ENCODE measurements at regions not wholly inside any gene's neighbourhood (a gene's known extent, or its start where the extent isn't known, plus 50 kb on each side); places are given as distances from the start of the nearest gene placed in this dataset.

DNA sequence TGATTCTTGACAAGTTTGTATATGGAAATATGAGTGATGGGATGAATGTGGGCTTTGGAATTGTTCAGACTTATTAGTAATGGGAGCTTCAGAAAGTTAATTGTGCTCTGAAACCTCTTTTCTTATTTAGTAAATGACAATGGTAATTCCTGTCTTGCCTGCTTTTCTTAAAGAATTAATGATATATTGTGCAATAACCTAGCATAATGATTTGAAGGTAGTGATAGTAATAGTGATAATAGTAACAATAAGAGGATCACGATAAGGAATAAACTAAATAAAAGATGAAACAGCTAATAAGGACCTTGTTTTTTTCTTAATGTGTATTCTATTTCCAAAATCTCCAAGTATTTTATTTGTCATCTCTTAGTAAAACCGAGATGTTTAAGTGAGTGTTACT lies 245.0 kb upstream of the CPHXL start:
- H3K27ac ChIP-seq (ENCODE audit: extremely low read length, insufficient read depth, low read length): no peak overlapping the region
- no peak overlapping the region for H3K9ac ChIP-seq (ENCODE audit: insufficient read depth, low read depth, low read length)
- H3K9me3 ChIP-seq (ENCODE audit: low read length): no peaks in the 10 kb centered on the region
- CTCF ChIA-PET (ENCODE audit: low intra/inter-chr PET ratio, low total read pairs): no interaction called here
- intact Hi-C loops (cut with micrococcal nuclease; ENCODE audit: unreplicated experiment): no loop called here
- no peaks in the 10 kb centered on the region for H3K4me1 ChIP-seq (ENCODE audit: insufficient read depth, low read length)
- H3K27me3 ChIP-seq (ENCODE audit: control insufficient read depth in 1 of 2, insufficient read depth in 2 of 2, low read length in 2 of 2): no peaks in the 10 kb centered on the region
- FAIRE-seq (peak; percentile 8), ATAC-seq (no peak), DNase-seq (ENCODE audit: low spot score) (no peak)
- in situ Hi-C loops (cut with HindIII; ENCODE audit: extremely low pct_ligation_motif_present, low pct_unique_long_range_greater_than_20kb): no loop called here
- H3K4me3 ChIP-seq (replicated peaks in 1 of 3; ENCODE audit: insufficient read depth in 1 of 3, low read depth in 2 of 3, low read length in 3 of 3): no peak overlapping the region
- H3K36me3 ChIP-seq (replicated peaks in 1 of 2; ENCODE audit: control insufficient read depth in 1 of 2, insufficient read depth in 2 of 2, low read length in 2 of 2): no peaks in the 10 kb centered on the region
- no peak overlapping the region for H3K4me2 ChIP-seq (ENCODE audit: low read depth, low read length)
- no TSS peak for BruUV-seq (replicated peaks)
- no peaks in the 10 kb centered on the region for H4K20me1 ChIP-seq (ENCODE audit: insufficient read depth, low read length)
- peak; percentile 66 for TF ChIP-seq CEBPB (IDR thresholded peaks at IDR 0.05; ENCODE audit: borderline replicate concordance, low read depth, low read length)
- TF ChIP-seq FOXO1 (CRISPR knock-in tag; IDR thresholded peaks at IDR 0.05): no peak
- POLR2A ChIA-PET: no interaction called here
- WGBS (ENCODE audit: low lambda C conversion rate): under 1% methylated on average over 2 of the region's 2 CpGs
- no peaks in the 10 kb centered on the region for H3K79me2 ChIP-seq (ENCODE audit: insufficient read depth, low read length)
- H2AFZ ChIP-seq (ENCODE audit: low read length): no peak overlapping the region

DNA sequence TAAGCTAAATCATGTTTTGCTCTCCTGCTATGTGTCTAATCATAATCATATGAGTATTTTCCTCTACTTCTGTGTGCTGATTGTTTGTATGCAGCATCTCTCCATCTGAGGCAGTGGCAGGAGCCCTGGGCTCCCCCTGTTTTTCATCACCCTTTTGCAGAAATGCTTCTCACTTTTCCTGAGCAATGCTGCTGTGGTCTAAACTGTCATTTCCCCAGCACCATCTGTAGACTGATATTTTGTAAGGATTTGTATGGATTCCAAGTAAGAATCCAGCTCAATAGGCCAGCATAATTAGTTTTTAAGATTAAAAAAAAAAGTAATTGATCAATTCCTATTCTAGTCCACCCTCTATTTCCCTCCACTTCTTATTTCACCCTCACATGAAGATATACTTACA lies 257.0 kb upstream of the CPHXL start:
- DNase-seq (ENCODE audit: low spot score) (no peak), FAIRE-seq (no peak), ATAC-seq (no peak)
- no peaks in the 10 kb centered on the region for H3K79me2 ChIP-seq (ENCODE audit: insufficient read depth, low read length)
- H3K9ac ChIP-seq (ENCODE audit: insufficient read depth, low read depth, low read length): no peak overlapping the region
- BruUV-seq (replicated peaks): no TSS peak
- no peaks in the 10 kb centered on the region for H3K9me3 ChIP-seq (ENCODE audit: low read length)
- in situ Hi-C loops (cut with HindIII; ENCODE audit: extremely low pct_ligation_motif_present, low pct_unique_long_range_greater_than_20kb): no loop called here
- no peak overlapping the region for H3K4me3 ChIP-seq (replicated peaks in 1 of 3; ENCODE audit: insufficient read depth in 1 of 3, low read depth in 2 of 3, low read length in 3 of 3)
- H3K4me2 ChIP-seq (ENCODE audit: low read depth, low read length): no peak overlapping the region
- intact Hi-C loops (cut with micrococcal nuclease; ENCODE audit: unreplicated experiment): no loop called here
- H3K4me1 ChIP-seq (ENCODE audit: insufficient read depth, low read length): no peaks in the 10 kb centered on the region
- no peaks in the 10 kb centered on the region for H3K27me3 ChIP-seq (ENCODE audit: control insufficient read depth in 1 of 2, insufficient read depth in 2 of 2, low read length in 2 of 2)
- no peaks in the 10 kb centered on the region for H4K20me1 ChIP-seq (ENCODE audit: insufficient read depth, low read length)
- ChIA-PET POLR2A (no interaction called here), CTCF (ENCODE audit: low intra/inter-chr PET ratio, low total read pairs) (no interaction called here)
- no peaks in the 10 kb centered on the region for H3K36me3 ChIP-seq (replicated peaks in 1 of 2; ENCODE audit: control insufficient read depth in 1 of 2, insufficient read depth in 2 of 2, low read length in 2 of 2)
- no peak overlapping the region for H2AFZ ChIP-seq (ENCODE audit: low read length)
- H3K27ac ChIP-seq (ENCODE audit: extremely low read length, insufficient read depth, low read length): no peak overlapping the region
- TF ChIP-seq MLLT10 (CRISPR knock-in tag; IDR thresholded peaks at IDR 0.05): no peak
- no peak for TF ChIP-seq ZNF432 (CRISPR knock-in tag; IDR thresholded peaks at IDR 0.05; ENCODE audit: borderline replicate concordance)
- no peak for TF ChIP-seq MTF2 (CRISPR knock-in tag; IDR thresholded peaks at IDR 0.05; ENCODE audit: borderline replicate concordance)
- no peak for TF ChIP-seq GTF3A (CRISPR knock-in tag; conservative IDR thresholded peaks at IDR 0.05)
- TF ChIP-seq ZNF660 (CRISPR knock-in tag; IDR thresholded peaks at IDR 0.05; ENCODE audit: borderline replicate concordance, low read depth): no peak
- no peak for TF ChIP-seq FOXA3 (CRISPR knock-in tag; IDR thresholded peaks at IDR 0.05)
- TF ChIP-seq PTBP1 (IDR thresholded peaks at IDR 0.05; ENCODE audit: low read depth, low read length, poor library complexity, severe bottlenecking): no peak
- TF ChIP-seq, protein P1, sequence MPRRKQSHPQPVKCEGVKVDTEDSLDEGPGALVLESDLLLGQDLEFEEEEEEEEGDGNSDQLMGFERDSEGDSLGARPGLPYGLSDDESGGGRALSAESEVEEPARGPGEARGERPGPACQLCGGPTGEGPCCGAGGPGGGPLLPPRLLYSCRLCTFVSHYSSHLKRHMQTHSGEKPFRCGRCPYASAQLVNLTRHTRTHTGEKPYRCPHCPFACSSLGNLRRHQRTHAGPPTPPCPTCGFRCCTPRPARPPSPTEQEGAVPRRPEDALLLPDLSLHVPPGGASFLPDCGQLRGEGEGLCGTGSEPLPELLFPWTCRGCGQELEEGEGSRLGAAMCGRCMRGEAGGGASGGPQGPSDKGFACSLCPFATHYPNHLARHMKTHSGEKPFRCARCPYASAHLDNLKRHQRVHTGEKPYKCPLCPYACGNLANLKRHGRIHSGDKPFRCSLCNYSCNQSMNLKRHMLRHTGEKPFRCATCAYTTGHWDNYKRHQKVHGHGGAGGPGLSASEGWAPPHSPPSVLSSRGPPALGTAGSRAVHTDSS (CRISPR knock-in tag; conservative IDR thresholded peaks at IDR 0.05): no peak
- no peak for TF ChIP-seq HNRNPK (IDR thresholded peaks at IDR 0.05; ENCODE audit: low read depth, low read length, poor library complexity, severe bottlenecking)
- TF ChIP-seq, protein P2, sequence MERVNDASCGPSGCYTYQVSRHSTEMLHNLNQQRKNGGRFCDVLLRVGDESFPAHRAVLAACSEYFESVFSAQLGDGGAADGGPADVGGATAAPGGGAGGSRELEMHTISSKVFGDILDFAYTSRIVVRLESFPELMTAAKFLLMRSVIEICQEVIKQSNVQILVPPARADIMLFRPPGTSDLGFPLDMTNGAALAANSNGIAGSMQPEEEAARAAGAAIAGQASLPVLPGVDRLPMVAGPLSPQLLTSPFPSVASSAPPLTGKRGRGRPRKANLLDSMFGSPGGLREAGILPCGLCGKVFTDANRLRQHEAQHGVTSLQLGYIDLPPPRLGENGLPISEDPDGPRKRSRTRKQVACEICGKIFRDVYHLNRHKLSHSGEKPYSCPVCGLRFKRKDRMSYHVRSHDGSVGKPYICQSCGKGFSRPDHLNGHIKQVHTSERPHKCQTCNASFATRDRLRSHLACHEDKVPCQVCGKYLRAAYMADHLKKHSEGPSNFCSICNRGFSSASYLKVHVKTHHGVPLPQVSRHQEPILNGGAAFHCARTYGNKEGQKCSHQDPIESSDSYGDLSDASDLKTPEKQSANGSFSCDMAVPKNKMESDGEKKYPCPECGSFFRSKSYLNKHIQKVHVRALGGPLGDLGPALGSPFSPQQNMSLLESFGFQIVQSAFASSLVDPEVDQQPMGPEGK (CRISPR knock-in tag; IDR thresholded peaks at IDR 0.05): no peak
- no peak for TF ChIP-seq TMF1 (CRISPR knock-in tag; IDR thresholded peaks at IDR 0.05; ENCODE audit: low read depth)
- TF ChIP-seq ZNF331 (CRISPR knock-in tag; IDR thresholded peaks at IDR 0.05): no peak
- TF ChIP-seq PCBP2 (optimal IDR thresholded peaks at IDR 0.05; ENCODE audit: low read depth, low read length, poor library complexity, severe bottlenecking): no peak
- TF ChIP-seq ZC3H4 (CRISPR knock-in tag; IDR thresholded peaks at IDR 0.05; ENCODE audit: borderline replicate concordance): no peak
- no peak for TF ChIP-seq ZNF260 (CRISPR knock-in tag; IDR thresholded peaks at IDR 0.05; ENCODE audit: borderline replicate concordance, low read depth)
- TF ChIP-seq ZNF225 (CRISPR knock-in tag; IDR thresholded peaks at IDR 0.05): no peak

Data from HepG2 (cell line).